Neural cell (in vitro differentiated cells): ENCODE measurements at regions not wholly inside any gene's neighbourhood (a gene's known extent, or its start where the extent isn't known, plus 50 kb on each side); places are given as distances from the start of the nearest gene placed in this dataset.

Experiments
- EZH2 ChIP-seq: fragments of 200-600, 300-800 bp; shearing (Covaris generic), sonication (generic); IDR thresholded peaks from 2 replicates; pipeline ENCODE4 v1.6.1; 2014; ENCODE audit warnings: antibody characterized with exemption, low read length, borderline replicate concordance, mild to moderate bottlenecking; ENCODE audit not compliant: insufficient read depth, poor library complexity, severe bottlenecking
- MXI1 ChIP-seq: fragments of 450-650 bp; conservative IDR thresholded peaks from 2 replicates; pipeline ENCODE4 v1.6.1; 2014; ENCODE audit warnings: antibody characterized with exemption, mild to moderate bottlenecking; ENCODE audit not compliant: poor library complexity, severe bottlenecking
- POLR2AphosphoS5 ChIP-seq: IDR thresholded peaks from 2 replicates; pipeline ENCODE4 v1.6.1; 2012
- RAD21 ChIP-seq: fragments of 450-650 bp; conservative IDR thresholded peaks from 2 replicates; pipeline ENCODE4 v1.6.1; 2014; ENCODE audit warnings: antibody characterized with exemption, mild to moderate bottlenecking, moderate library complexity
- TAF1 ChIP-seq: IDR thresholded peaks from 2 replicates; pipeline ENCODE4 v1.6.1; 2012; ENCODE audit warnings: low read depth
- TF ChIP-seq, protein P1 (sequence below): fragments of 450-650 bp; IDR thresholded peaks from 2 replicates; pipeline ENCODE4 v1.5.1; 2014; ENCODE audit warnings: antibody characterized with exemption, mild to moderate bottlenecking, moderate library complexity; ENCODE audit not compliant: poor library complexity, severe bottlenecking

DNA sequence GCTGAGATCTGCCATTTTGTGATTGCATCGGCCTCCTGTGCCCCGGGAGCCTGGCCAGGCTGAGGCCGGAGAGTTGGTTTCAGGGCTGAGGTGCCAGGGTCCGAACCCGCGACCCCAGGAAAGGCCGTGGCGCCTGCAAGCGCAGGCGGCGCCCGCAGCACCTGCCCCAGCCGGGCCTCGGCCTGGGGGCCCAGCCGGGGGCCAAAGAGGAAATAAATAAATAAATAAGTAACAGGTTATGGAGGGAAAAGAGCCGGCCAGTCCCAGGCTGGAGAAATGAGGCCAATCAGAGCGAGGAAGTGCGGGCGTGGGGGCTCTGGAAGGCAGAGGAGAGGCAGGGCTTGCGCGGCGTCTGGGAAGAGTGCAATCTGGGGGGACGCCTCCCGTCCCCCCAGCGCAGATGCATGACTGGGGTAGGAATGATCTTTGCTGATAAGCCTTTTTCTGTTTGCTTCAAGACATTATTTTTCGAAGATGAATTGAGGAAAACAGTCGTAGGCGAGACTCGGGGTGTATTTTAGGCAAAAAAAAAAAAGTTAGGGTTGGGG, 145.6 kb upstream of the ZNF536 start:
- TF ChIP-seq POLR2AphosphoS5 (no peak), RAD21 (no peak), MXI1 (no peak), EZH2 (no peak), TAF1 (no peak)
- TF ChIP-seq, protein P1, sequence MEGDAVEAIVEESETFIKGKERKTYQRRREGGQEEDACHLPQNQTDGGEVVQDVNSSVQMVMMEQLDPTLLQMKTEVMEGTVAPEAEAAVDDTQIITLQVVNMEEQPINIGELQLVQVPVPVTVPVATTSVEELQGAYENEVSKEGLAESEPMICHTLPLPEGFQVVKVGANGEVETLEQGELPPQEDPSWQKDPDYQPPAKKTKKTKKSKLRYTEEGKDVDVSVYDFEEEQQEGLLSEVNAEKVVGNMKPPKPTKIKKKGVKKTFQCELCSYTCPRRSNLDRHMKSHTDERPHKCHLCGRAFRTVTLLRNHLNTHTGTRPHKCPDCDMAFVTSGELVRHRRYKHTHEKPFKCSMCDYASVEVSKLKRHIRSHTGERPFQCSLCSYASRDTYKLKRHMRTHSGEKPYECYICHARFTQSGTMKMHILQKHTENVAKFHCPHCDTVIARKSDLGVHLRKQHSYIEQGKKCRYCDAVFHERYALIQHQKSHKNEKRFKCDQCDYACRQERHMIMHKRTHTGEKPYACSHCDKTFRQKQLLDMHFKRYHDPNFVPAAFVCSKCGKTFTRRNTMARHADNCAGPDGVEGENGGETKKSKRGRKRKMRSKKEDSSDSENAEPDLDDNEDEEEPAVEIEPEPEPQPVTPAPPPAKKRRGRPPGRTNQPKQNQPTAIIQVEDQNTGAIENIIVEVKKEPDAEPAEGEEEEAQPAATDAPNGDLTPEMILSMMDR = no peak
